Right hindlimb (tissue), 1 donor: ENCODE measurements at regions not wholly inside any gene's neighbourhood (a gene's known extent, or its start where the extent isn't known, plus 50 kb on each side); places are given as distances from the start of the nearest gene placed in this dataset.
"Not testable (repeated sequence)": the region's sequence is repeated elsewhere in the genome, so short reads cannot be mapped to it uniquely, and the experiment has no call there.

Experiments used
- DNase-seq: peaks from one replicate; pipeline ENCODE4 v3.0.0-alpha.2; 2018

GRCh38 chr13:94902722-94903407, 190.5 kb upstream of the SOX21 start:
- DNase-seq = no peak

GRCh38 chr13:94901070-94901469, 188.7 kb upstream of the SOX21 start:
- DNase-seq = no peak

- no peak for DNase-seq
Measured at GRCh38 chr13:94896719-94897317, 184.5 kb upstream of the SOX21 start.

GRCh38 chr13:94896238-94896637, 183.9 kb upstream of the SOX21 start:
- no peak for DNase-seq

- DNase-seq = no peak
Measured at GRCh38 chr13:94886191-94886590, 173.8 kb upstream of the SOX21 start.

- DNase-seq = no peak
Measured at GRCh38 chr13:94880463-94880862, 168.1 kb upstream of the SOX21 start.

- DNase-seq = no peak
Measured at GRCh38 chr13:94878602-94879165, 166.3 kb upstream of the SOX21 start.

- DNase-seq = no peak
Measured at GRCh38 chr13:94864474-94864873, 152.1 kb upstream of the SOX21 start.

GRCh38 chr13:94860981-94861407, 148.6 kb upstream of the SOX21 start:
- DNase-seq = no peak

- DNase-seq = no peak
Measured at GRCh38 chr13:94859811-94860210, 147.5 kb upstream of the SOX21 start.

- peak; percentile 58 for DNase-seq
Measured at GRCh38 chr13:94859278-94859691, 146.9 kb upstream of the SOX21 start.

- no peak for DNase-seq
Measured at GRCh38 chr13:94858856-94859255, 146.5 kb upstream of the SOX21 start.

- no peak for DNase-seq
Measured at GRCh38 chr13:94854688-94855087, 142.3 kb upstream of the SOX21 start.

GRCh38 chr13:94851576-94851975, 139.2 kb upstream of the SOX21 start:
- no peak for DNase-seq

GRCh38 chr13:94849254-94849653, 136.9 kb upstream of the SOX21 start:
- no peak for DNase-seq

- DNase-seq = no peak
Measured at GRCh38 chr13:94842901-94843300, 130.6 kb upstream of the SOX21 start.

- not testable (repeated sequence) for DNase-seq
Measured at GRCh38 chr13:94837056-94837455, 124.7 kb upstream of the SOX21 start.

- no peak for DNase-seq
Measured at GRCh38 chr13:94829837-94830365, 117.6 kb upstream of the SOX21 start.

- no peak for DNase-seq
Measured at GRCh38 chr13:94829185-94829836, 117.0 kb upstream of the SOX21 start.

GRCh38 chr13:94827566-94827965, 115.2 kb upstream of the SOX21 start:
- no peak for DNase-seq

- DNase-seq = peak; percentile 77
Measured at GRCh38 chr13:94825507-94825906, 113.2 kb upstream of the SOX21 start.

GRCh38 chr13:94824601-94825000, 112.3 kb upstream of the SOX21 start:
- no peak for DNase-seq

- DNase-seq = no peak
Measured at GRCh38 chr13:94822356-94822755, 110.0 kb upstream of the SOX21 start.

- DNase-seq = no peak
Measured at GRCh38 chr13:94816256-94816655, 103.9 kb upstream of the SOX21 start.
